Skeletal muscle satellite cell (primary cell): ENCODE measurements at regions not wholly inside any gene's neighbourhood (a gene's known extent, or its start where the extent isn't known, plus 50 kb on each side); places are given as distances from the start of the nearest gene placed in this dataset.

Experiments used
- H3K27me3 ChIP-seq: 2 replicates; pipeline ENCODE4 v1.7.0; 2013; ENCODE audit warnings: low read length; ENCODE audit not compliant: control insufficient read depth, insufficient read depth
- H3K36me3 ChIP-seq: 2 replicates; pipeline ENCODE4 v1.7.0; 2013; ENCODE audit warnings: mild to moderate bottlenecking, control low read depth, low read length; ENCODE audit not compliant: insufficient read depth
- H3K4me1 ChIP-seq: 2 replicates; pipeline ENCODE4 v1.7.0; 2013; ENCODE audit warnings: low read length; ENCODE audit not compliant: control insufficient read depth, insufficient read depth
- H3K4me2 ChIP-seq: 2 replicates; pipeline ENCODE4 v1.7.0; 2013; ENCODE audit warnings: mild to moderate bottlenecking, low read length
- H3K4me3 ChIP-seq: 2 replicates; pipeline ENCODE4 v1.7.0; 2013; ENCODE audit warnings: low read length
- H3K9ac ChIP-seq: 2 replicates; pipeline ENCODE4 v1.7.0; 2013; ENCODE audit warnings: mild to moderate bottlenecking, low read depth, low read length, moderate library complexity
- H3K9me3 ChIP-seq: replicated peaks from 2 replicates; pipeline ENCODE4 v1.7.0; 2013; ENCODE audit warnings: mild to moderate bottlenecking, control low read depth, low read length

DNA sequence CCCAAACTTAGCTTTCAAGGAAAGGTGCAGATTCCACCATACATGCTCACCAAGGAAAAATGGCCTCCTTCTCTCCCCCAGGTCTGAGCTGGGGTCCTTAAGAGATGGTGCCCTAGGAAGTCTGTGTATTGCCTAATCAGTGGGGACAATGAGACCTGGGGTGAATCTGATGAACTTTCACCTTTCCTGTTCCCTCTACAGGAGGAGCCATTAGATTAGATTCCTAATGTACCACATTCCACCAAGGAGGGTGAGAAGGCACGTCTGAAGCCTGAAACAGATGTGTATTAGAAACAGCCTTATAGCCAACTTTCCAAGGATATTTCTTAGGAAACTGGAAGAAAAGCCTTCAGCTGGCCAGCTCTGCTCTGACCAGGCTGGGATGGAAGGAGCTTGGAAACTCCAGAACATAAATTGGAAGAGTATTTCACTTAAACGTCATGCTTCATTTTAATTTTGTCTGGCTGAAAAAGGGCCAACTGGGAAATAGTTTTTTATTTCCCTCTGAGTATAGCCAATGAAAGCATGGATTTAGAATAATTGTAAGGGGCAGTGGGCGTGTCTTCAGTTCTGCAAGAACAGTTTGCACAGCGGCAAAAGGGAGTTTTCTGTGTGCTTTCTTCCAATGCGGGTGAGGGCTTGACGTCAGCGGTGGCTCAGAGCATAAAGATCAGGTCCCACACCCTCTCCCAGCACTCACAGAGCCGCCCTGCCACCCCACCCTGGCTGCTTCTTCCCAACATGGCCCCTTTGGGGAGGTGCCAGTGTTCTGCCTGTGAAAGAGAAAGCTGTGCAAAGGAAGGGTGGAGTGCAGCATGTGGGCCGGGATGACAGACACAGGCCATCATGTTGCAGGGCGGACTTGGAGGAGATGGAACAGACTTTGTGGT, 210.9 kb downstream of the ESM1 start:
- Histone ChIP-seq H3K4me1 (peaks cover 3% of the 10 kb centered on the region), H3K27me3 (peaks cover 5% of the 10 kb centered on the region), H3K4me3 (peak overlapping the region; percentile 3)

DNA sequence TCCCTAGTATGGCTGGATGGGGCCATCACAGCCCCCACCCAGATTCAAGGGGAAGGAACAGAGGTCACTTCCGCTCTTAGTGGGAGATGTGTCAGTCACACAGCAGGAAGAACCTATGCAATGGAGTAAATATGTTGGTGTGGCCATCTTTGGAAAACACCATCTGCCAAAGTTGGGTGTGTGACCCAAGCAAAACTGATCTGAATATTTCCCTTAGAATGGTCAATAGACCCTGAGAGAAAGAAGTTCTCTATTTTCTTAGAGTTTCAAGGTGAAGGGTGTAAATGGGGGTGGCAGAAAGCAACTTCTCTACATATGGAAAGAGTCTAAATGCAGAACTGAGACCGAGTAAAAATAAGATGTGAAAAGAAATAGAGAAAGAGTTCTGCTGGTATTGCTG, 212.7 kb downstream of the ESM1 start:
- peaks cover 3% of the 10 kb centered on the region for H3K4me1 ChIP-seq
- H3K27me3 ChIP-seq, result peaks cover 5% of the 10 kb centered on the region
- no peak overlapping the region for H3K4me2 ChIP-seq
- no peak overlapping the region for H3K9ac ChIP-seq
- H3K9me3 ChIP-seq, result no peaks in the 10 kb centered on the region
- no peak overlapping the region for H3K4me3 ChIP-seq
- H3K36me3 ChIP-seq, result no peaks in the 10 kb centered on the region

More for the DNA sequence above, 210.9 kb downstream of the ESM1 start:
- no peak overlapping the region for H3K9ac ChIP-seq
- H3K4me2 ChIP-seq, result peak overlapping the region; percentile 55
- no peaks in the 10 kb centered on the region for H3K9me3 ChIP-seq
- no peaks in the 10 kb centered on the region for H3K36me3 ChIP-seq

DNA sequence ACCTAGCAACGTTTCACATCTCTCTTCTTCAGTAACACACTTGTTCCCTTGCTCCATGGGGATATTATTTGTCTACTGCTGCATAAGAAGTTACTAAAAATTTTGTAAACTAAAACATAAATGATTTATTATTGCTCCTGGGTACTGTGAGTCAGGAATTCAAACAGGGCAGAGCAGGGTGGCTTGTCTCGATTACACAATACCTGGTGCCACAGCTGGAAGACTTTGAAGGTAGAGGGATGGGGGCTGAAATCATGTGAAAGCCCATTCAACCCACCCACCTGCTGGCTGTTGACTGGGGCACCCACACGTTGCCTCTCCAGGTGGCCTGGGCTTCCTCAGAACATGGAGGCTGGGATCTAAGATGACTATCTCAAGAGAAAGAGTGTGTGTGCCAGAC, 213.2 kb downstream of the ESM1 start:
- H3K9me3 ChIP-seq, result no peaks in the 10 kb centered on the region
- no peak overlapping the region for H3K9ac ChIP-seq
- H3K4me1 ChIP-seq, result peaks cover 3% of the 10 kb centered on the region
- H3K4me2 ChIP-seq, result no peak overlapping the region
- H3K36me3 ChIP-seq, result no peaks in the 10 kb centered on the region
- H3K27me3 ChIP-seq, result peaks cover 5% of the 10 kb centered on the region
- no peak overlapping the region for H3K4me3 ChIP-seq

GRCh38 chr5:54769746-54770145, 215.6 kb downstream of the ESM1 start:
- H3K4me3 ChIP-seq, result no peak overlapping the region
- H3K36me3 ChIP-seq, result no peaks in the 10 kb centered on the region
- peaks cover 5% of the 10 kb centered on the region for H3K27me3 ChIP-seq
- no peak overlapping the region for H3K9ac ChIP-seq
- no peak overlapping the region for H3K4me2 ChIP-seq
- H3K9me3 ChIP-seq, result no peaks in the 10 kb centered on the region
- H3K4me1 ChIP-seq, result peaks cover 1% of the 10 kb centered on the region

- Histone ChIP-seq H3K4me1 (no peaks in the 10 kb centered on the region), H3K9me3 (no peaks in the 10 kb centered on the region), H3K4me3 (no peak overlapping the region), H3K4me2 (no peak overlapping the region), H3K9ac (no peak overlapping the region), H3K36me3 (no peaks in the 10 kb centered on the region), H3K27me3 (peaks cover 5% of the 10 kb centered on the region)
These were observed 216.3 kb downstream of the ESM1 start for GRCh38 chr5:54769072-54769471.

GRCh38 chr5:54766748-54767147, 218.6 kb downstream of the ESM1 start:
- H3K9ac ChIP-seq, result no peak overlapping the region
- H3K27me3 ChIP-seq, result peaks cover 3% of the 10 kb centered on the region
- H3K9me3 ChIP-seq, result no peaks in the 10 kb centered on the region
- peaks cover 1% of the 10 kb centered on the region for H3K4me1 ChIP-seq
- H3K4me3 ChIP-seq, result no peak overlapping the region
- H3K36me3 ChIP-seq, result no peaks in the 10 kb centered on the region
- no peak overlapping the region for H3K4me2 ChIP-seq

DNA sequence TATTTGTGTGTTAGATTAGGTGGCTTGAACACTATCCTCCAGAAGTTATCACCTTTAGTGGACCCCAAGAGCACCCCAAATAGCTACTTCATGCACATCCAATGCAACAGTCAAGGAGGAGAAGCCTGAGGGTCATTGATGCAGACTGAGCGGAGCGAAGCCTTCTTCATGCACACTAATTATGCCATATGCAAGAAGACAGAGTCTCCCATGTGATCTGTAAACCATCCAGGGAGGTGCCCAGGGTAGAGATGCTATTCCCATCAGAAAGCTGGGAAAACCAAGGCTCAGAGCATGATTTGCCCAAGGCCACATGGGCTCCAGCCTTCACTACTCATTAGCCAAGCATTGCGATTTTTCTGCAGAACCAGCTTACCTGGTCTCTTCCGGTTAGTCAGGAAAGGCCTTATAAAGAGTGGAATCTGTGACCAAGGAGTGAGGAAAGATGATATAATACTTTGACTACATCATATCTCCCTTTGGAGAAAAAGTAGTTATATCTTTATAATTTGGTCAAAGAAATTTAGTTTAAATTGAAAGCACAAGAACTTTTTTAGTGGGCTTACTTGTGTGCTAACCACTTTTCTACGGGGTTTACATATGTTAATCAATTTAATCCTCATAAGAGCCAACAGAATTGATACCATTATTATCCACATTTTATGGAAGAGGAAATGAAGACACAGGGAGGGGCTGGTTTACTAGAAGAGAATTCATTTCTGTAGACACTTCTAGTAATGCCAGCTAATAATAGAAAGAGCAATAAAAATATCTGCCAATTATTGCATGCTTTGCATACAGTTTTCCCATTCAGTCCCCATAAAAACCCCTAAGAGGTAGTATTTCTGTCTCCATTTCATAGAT, 220.0 kb downstream of the ESM1 start:
- Histone ChIP-seq H3K4me2 (no peak overlapping the region), H3K9ac (no peak overlapping the region), H3K4me1 (peaks cover 15% of the 10 kb centered on the region), H3K9me3 (no peaks in the 10 kb centered on the region), H3K27me3 (peaks cover under 1% of the 10 kb centered on the region), H3K36me3 (no peaks in the 10 kb centered on the region), H3K4me3 (no peak overlapping the region)

DNA sequence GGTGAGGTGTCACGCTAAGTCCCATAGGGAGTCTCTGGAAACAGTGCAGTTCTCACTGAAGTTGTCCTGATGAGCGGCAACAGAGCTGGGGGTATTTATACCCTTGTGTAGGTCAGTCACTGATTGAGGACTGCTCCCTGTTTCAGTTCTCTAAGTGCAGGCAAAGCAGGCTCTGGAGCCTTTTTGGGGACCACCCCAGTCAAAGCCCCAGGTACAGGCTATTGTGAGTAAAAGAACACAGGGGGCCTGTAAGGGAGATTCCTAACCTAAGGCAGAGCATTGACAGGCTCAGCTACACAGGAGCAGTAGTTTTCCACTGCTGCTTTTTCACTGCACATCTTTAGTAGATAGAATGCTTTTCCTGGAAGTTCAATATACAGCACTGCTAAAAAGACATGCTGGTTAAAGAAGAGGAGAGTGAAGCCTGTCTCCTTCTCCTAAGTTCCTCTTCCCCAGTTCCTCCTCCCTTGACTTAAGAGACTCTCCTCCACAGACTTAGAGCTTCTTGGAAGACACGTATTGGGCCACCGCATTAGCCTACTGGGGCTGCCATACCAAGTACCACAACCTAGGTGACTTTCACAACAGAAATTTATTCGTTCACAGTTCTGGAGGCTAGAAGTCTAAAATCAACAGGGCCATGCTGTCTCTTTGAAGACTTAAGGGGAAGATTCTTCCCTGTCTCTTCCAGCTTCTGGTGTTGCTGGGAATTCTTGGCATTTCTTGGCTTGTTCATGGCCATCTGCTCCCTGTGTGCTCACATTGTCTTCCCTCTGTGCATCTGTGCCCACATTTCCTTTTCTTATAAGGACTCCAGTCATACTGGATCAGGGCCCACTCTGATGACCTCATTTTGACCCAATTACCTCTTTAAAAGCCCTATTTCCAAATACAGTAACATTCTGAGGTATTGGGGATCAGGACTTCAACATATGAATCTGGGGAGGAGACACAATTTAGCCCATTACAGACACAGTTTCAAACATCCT, 221.0 kb downstream of the ESM1 start:
- H3K4me3 ChIP-seq, result no peak overlapping the region

GRCh38 chr5:54761213-54761701, 224.1 kb downstream of the ESM1 start:
- Histone ChIP-seq H3K4me1 (peaks cover 18% of the 10 kb centered on the region), H3K27me3 (no peaks in the 10 kb centered on the region), H3K4me2 (no peak overlapping the region), H3K4me3 (no peak overlapping the region), H3K9ac (no peak overlapping the region), H3K9me3 (no peaks in the 10 kb centered on the region), H3K36me3 (no peaks in the 10 kb centered on the region)

More for the DNA sequence above, 221.0 kb downstream of the ESM1 start:
- H3K4me2 ChIP-seq, result no peak overlapping the region
- no peaks in the 10 kb centered on the region for H3K27me3 ChIP-seq
- peaks cover 18% of the 10 kb centered on the region for H3K4me1 ChIP-seq
- no peaks in the 10 kb centered on the region for H3K36me3 ChIP-seq
- H3K9ac ChIP-seq, result no peak overlapping the region
- no peaks in the 10 kb centered on the region for H3K9me3 ChIP-seq

- H3K4me1 ChIP-seq, result peaks cover 18% of the 10 kb centered on the region
- H3K36me3 ChIP-seq, result no peaks in the 10 kb centered on the region
- H3K9ac ChIP-seq, result no peak overlapping the region
- no peak overlapping the region for H3K4me2 ChIP-seq
- H3K27me3 ChIP-seq, result no peaks in the 10 kb centered on the region
- H3K9me3 ChIP-seq, result no peaks in the 10 kb centered on the region
- H3K4me3 ChIP-seq, result no peak overlapping the region
These were observed 225.0 kb downstream of the ESM1 start for GRCh38 chr5:54760182-54760935.
